ENCODE measurements at regions not wholly inside any gene's neighbourhood (a gene's known extent, or its start where the extent isn't known, plus 50 kb on each side); places are given as distances from the start of the nearest gene placed in this dataset.

GRCh38 chr14:95419569-95419968, 96.9 kb downstream of the SYNE3 start:
- TF ChIP-seq, protein P1, sequence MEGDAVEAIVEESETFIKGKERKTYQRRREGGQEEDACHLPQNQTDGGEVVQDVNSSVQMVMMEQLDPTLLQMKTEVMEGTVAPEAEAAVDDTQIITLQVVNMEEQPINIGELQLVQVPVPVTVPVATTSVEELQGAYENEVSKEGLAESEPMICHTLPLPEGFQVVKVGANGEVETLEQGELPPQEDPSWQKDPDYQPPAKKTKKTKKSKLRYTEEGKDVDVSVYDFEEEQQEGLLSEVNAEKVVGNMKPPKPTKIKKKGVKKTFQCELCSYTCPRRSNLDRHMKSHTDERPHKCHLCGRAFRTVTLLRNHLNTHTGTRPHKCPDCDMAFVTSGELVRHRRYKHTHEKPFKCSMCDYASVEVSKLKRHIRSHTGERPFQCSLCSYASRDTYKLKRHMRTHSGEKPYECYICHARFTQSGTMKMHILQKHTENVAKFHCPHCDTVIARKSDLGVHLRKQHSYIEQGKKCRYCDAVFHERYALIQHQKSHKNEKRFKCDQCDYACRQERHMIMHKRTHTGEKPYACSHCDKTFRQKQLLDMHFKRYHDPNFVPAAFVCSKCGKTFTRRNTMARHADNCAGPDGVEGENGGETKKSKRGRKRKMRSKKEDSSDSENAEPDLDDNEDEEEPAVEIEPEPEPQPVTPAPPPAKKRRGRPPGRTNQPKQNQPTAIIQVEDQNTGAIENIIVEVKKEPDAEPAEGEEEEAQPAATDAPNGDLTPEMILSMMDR (IDR thresholded peaks at IDR 0.05): no peak
- TF ChIP-seq POLR2A (IDR thresholded peaks at IDR 0.05): no peak
